Iris pigment epithelial cell (primary cell): ENCODE measurements at regions not wholly inside any gene's neighbourhood (a gene's known extent, or its start where the extent isn't known, plus 50 kb on each side); places are given as distances from the start of the nearest gene placed in this dataset.
"Not testable (repeated sequence)": the region's sequence is repeated elsewhere in the genome, so short reads cannot be mapped to it uniquely, and the experiment has no call there.

Experiments used
- DNase-seq: peaks from one replicate; pipeline ENCODE4 v3.0.0-alpha.2; 2011; ENCODE audit warnings: low read depth

GRCh38 chr13:49859560-49859959 lies 67.1 kb upstream of the KPNA3 start:
- peak; percentile 95 for DNase-seq

- DNase-seq = peak; percentile 100
These were observed 65.8 kb upstream of the KPNA3 start for GRCh38 chr13:49858178-49858856.

- no peak for DNase-seq
These were observed 63.4 kb upstream of the KPNA3 start for GRCh38 chr13:49855930-49856329.

GRCh38 chr13:49853535-49853934 lies 61.1 kb upstream of the KPNA3 start:
- DNase-seq = no peak

DNA sequence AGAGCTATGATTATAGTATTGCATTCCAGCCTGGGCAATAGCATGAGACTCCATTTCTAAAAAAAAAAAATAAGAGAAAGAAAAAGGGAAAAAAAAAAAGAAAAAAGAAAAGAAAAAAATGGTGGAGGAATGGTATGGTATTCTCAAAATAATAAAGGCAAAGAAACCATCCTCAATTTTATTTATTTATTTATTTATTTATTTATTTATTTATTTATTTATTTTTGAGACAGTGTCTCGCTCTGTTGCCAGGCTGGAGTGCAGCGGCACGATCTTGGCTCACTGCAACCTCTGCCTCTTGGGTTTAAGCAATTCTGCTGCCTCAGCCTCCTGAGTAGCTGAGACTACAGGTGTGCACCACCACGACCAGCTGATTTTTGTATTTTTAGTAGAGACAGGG lies 60.0 kb upstream of the KPNA3 start:
- not testable (repeated sequence) for DNase-seq

DNA sequence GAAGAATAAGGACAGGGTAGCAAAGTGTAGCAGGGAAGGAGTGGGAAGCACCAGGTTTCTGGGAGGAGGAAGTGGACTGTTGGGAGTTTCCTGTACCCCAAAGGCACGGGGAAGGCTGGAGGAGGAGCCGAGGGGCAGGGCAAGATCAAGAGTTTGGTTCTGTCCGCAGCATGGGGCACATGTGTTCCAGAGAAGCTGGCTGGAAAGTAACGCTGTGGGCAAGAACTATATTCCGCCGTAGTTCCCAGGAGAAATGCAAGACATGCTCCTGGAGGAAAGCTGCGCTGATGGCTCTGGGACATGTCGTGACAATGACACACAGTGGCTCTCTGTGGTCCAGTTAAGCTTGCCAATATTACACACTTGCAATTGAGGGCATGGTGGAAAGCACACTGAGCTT lies 51.7 kb upstream of the KPNA3 start:
- DNase-seq = no peak
